Fibroblast of upper back skin (primary cell): ENCODE measurements at regions not wholly inside any gene's neighbourhood (a gene's known extent, or its start where the extent isn't known, plus 50 kb on each side); places are given as distances from the start of the nearest gene placed in this dataset.

ENCODE experiments used
- DNase-seq: peaks from one replicate; pipeline ENCODE4 v3.0.0-alpha.2; 2013

DNA sequence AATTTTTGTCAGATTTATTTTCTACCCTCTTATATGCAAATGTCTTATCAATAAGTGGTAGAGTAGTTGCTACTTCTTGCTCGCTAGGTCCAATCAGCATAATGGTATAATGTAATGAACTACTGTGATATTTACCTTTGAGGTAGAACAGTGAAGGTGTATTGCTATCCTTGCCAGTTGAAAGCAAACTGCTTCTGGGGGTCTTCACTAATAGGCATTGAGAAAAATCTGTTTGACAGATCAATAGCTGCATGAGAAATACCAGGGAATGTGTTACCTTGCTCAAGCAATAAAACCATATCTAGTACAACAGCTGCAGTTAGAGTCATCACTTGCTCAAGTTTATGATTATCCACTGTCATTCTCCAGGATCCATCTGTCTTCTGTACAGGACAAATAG lies 50.1 kb upstream of the EFEMP1 start:
- no peak for DNase-seq

- DNase-seq: no peak
These were observed 53.1 kb upstream of the EFEMP1 start for GRCh38 chr2:55976681-55977080.

DNA sequence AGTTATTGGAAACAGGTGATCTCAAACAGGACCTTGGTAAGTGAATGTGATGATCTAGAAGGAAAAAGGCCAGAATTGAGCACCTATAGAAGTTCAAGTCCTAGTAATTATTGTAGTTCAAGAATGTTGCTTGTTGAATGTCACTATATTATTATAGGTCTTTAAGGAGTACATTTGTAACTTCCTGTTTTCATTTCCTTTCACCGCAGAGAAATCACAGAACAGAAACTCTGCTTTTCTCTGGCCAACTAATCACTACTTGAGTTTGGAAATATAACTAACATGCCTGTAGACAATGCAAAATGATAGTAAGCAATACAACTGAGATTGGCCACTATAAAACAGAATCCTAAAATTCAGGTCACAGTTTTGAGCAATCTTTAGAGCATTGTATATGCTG lies 61.8 kb upstream of the EFEMP1 start:
- no peak for DNase-seq

GRCh38 chr2:55986001-55986400 lies 62.4 kb upstream of the EFEMP1 start:
- DNase-seq: no peak

DNA sequence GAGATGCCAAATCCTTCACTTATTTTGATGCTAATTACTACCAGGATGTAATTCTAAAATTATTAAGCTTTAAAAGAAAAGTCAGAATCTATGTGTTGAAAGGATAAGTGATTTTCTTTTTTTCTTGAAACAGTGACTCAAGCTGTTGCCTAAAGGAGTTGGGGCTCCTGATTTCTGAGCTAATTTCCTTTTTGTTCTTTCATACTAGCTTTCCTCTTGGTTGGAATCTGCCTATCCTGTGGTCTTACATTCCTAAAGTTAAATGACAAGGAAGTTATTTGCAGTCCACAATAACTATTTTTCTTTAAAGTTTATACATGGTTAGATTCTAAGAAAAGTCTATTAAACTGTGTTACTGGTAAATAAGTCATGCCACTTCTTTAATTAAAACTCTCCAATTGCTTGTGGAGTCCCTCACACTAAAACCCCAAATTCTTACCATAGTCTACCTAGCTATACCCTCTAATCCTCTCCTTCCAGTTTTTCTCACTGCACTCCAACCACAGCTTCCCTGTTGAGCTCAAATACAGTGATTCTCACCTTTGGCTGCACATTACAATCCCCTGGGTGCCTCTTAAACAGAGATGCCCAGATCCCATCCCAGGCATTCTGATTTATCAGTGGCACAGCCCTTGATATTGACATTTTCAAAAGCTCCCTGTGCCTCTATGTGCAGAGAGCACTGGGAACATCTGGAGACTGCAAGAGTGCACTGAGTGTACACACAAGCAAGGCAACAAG lies 63.3 kb upstream of the EFEMP1 start:
- DNase-seq: peak; percentile 71

DNA sequence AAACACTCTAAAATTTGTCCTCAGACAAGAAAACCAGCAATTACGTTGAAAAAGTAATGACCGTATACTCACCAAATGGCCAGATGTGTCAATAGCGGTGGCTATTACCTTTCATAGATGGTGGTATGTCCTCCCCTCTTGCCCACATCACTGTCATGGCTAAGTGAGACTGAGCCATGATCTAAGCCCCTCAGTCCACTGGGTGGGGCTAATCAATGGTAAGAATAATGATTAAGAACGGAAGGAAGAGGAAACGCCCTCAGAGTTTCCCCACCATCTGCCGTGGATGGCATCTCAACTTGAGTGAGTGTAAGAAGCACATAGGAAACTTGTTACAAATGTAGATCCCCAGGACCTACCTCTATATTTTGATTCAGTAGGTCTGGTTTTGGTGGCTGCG lies 65.8 kb upstream of the EFEMP1 start:
- no peak for DNase-seq

DNA sequence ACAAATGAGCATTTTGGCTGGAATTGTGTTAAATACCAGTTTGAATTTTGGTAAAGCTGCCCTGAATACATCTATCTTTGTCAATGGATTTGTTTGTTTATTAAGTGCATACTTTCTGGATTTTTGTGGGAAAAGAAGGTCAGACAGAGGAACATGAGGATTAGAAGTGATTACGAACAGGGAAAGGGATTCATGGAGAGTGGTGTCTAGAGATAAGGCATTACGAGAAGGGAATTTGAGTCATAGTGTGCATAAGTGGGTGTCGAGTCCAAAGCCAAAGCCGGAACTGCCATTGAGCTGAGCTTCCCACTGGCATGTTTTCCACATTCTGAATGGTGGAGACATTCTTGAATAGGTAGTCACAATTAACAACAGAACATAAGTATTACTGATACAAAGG lies 68.9 kb upstream of the EFEMP1 start:
- peak; percentile 100 for DNase-seq

GRCh38 chr2:55993685-55994084 lies 70.1 kb upstream of the EFEMP1 start:
- DNase-seq: no peak

DNA sequence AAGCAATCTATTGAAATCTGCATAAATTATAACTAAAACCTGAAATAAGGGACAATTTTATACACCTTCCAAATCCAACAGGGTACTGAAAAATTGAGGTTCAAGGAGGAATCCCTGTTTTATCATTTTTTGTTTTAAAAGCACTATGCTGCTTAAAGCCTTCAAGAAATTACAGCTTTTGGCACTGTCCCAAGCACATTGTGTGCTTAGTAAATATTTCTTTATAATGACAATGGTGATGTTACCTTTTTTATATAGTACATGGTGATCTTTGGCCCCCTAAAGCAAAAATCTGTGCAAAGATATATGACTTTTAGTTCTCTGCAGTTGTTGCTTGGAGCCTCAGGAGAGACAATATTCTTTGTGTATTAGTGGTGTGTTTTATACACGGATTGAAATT lies 71.6 kb upstream of the EFEMP1 start:
- DNase-seq: no peak

- DNase-seq: no peak
These were observed 72.3 kb upstream of the EFEMP1 start for GRCh38 chr2:55995902-55996301.

DNA sequence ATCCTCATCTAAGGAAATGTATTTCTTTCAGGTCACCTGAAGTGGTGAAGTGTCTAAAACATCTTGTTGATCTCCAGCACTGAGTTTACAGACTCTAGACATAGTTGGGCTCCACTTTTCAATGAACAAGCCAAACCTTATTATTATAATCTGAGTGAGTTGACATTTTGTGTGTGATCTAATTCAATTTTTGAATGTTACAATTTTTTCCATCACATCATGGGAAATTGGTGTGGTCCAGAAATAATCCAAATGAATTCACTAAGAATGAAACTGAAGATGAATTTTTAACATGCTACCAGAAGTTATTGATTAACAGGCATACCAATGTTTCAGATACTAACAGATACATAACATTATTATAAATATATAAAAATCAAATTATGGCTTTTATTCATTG lies 75.6 kb upstream of the EFEMP1 start:
- no peak for DNase-seq

DNA sequence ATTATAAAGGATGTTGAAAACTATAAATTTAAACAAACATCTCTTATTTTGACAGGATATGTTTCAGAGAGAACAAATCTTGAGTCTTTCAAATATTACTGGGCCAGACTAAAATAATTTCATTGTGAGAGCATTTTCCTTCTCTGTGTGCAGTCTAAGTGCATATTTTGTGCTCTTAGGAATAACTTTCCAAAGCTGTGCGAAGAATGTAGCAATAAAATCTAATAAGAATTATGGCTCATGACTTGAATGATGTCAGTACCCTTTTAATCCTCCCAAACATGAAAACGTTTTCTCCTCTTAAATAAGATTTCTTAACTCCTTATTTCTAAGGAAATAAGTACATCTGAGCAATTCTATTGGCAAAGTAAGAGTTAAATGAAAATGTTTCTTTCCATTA lies 76.2 kb upstream of the EFEMP1 start:
- DNase-seq: peak; percentile 56

GRCh38 chr2:56001947-56002346 lies 78.4 kb upstream of the EFEMP1 start:
- DNase-seq: peak; percentile 41

GRCh38 chr2:56008661-56009431 lies 85.3 kb upstream of the EFEMP1 start:
- peak; percentile 91 for DNase-seq

GRCh38 chr2:56009758-56010458 lies 86.3 kb upstream of the EFEMP1 start:
- DNase-seq: peak; percentile 70

- no peak for DNase-seq
These were observed 88.0 kb upstream of the EFEMP1 start for GRCh38 chr2:56011624-56012023.

- no peak for DNase-seq
These were observed 88.7 kb upstream of the EFEMP1 start for GRCh38 chr2:56012221-56012765.

- no peak for DNase-seq
These were observed 89.9 kb upstream of the EFEMP1 start for GRCh38 chr2:56013475-56013874.

GRCh38 chr2:56014046-56014730 lies 90.6 kb upstream of the EFEMP1 start:
- DNase-seq: no peak

DNA sequence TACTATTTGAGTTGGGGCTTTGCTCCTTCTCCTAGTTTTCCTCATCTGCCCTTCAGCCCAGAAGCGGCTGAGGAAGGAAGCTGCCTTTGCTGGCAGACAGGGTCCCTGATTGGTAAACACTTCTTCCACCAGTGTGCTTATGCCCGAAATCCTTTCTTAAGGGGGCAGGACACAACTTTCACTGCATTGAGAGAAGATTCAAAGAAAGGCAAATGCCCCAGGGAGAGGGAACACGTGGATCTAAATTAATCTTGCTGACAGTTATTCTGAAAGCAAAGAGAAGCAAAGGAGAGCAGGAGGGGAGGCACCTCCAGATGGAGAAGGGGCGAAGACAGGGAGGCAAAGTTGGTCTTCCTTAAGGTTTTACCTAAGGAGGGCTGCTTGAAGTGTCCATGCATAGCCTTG lies 92.1 kb upstream of the EFEMP1 start:
- no peak for DNase-seq

- no peak for DNase-seq
These were observed 94.2 kb upstream of the EFEMP1 start for GRCh38 chr2:56017784-56018183.

- no peak for DNase-seq
These were observed 94.7 kb upstream of the EFEMP1 start for GRCh38 chr2:56018267-56018666.

DNA sequence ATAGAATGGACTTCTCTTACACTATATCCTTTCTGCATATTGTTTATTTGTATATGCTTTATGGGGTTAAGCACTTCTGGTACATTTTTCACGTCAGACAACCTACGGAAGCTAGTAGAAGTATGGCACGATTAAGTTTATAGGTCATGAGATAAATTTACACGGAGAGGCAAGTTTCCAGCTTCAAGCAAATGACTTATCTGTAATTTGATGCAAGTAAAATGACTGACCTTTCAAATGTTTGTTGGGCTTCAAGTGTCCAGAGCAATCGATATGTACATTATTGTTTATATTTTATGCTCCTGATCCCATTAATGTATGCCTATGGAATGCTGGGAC lies 97.5 kb upstream of the EFEMP1 start:
- DNase-seq: no peak
